SK-N-SH treated with all-trans-retinoic acid at 6 μM for 48 hours (cell line): ENCODE measurements at regions not wholly inside any gene's neighbourhood (a gene's known extent, or its start where the extent isn't known, plus 50 kb on each side); places are given as distances from the start of the nearest gene placed in this dataset.

Experiments
- ISL1 ChIP-seq: fragments of 250-450 bp; sonication (Bioruptor Pico); IDR thresholded peaks from 2 replicates; pipeline ENCODE4 v2.1.2; 2022; ENCODE audit warnings: mild to moderate bottlenecking, moderate library complexity
- RARB ChIP-seq: fragments of 250-450 bp; sonication (Bioruptor Pico); IDR thresholded peaks from 2 replicates; pipeline ENCODE4 v1.8.0; 2021; ENCODE audit warnings: mild to moderate bottlenecking, moderate library complexity
- TCF4 ChIP-seq: fragments of 250-450 bp; sonication (Bioruptor Pico); IDR thresholded peaks from 2 replicates; pipeline ENCODE4 v1.8.0; 2021; ENCODE audit warnings: mild to moderate bottlenecking, moderate library complexity, borderline replicate concordance
- TOX ChIP-seq: fragments of 250-450 bp; sonication (Bioruptor Pico); IDR thresholded peaks from 2 replicates; pipeline ENCODE4 v1.8.0; 2021; ENCODE audit warnings: mild to moderate bottlenecking, moderate library complexity, borderline replicate concordance
- ZFP3 ChIP-seq: fragments of 250-450 bp; sonication (Bioruptor Pico); IDR thresholded peaks from 2 replicates; pipeline ENCODE4 v1.5.0; 2020; ENCODE audit warnings: mild to moderate bottlenecking, moderate library complexity
- ZFP30 ChIP-seq: fragments of 450-650 bp; formaldehyde crosslinking; IDR thresholded peaks from 2 replicates; pipeline ENCODE4 v1.5.0; 2022; ENCODE audit warnings: mild to moderate bottlenecking, moderate library complexity
- TF ChIP-seq, protein P1 (sequence below): fragments of 250-450 bp; sonication (Bioruptor Pico); IDR thresholded peaks from 2 replicates; pipeline ENCODE4 v1.5.1; 2020; ENCODE audit warnings: low read depth, mild to moderate bottlenecking, moderate library complexity
- TF ChIP-seq, protein P2 (sequence below): fragments of 250-450 bp; sonication (Bioruptor Pico); IDR thresholded peaks from 2 replicates; pipeline ENCODE4 v1.5.1; 2021; ENCODE audit warnings: mild to moderate bottlenecking, moderate library complexity
- TF ChIP-seq, protein P3 (sequence below): fragments of 250-450 bp; sonication (Bioruptor Pico); IDR thresholded peaks from 2 replicates; pipeline ENCODE4 v1.8.0; 2020; ENCODE audit warnings: mild to moderate bottlenecking, moderate library complexity, borderline replicate concordance
- TF ChIP-seq, protein P4 (sequence below): fragments of 250-450 bp; sonication (Bioruptor Pico); IDR thresholded peaks from 2 replicates; pipeline ENCODE4 v1.5.0; 2020; ENCODE audit warnings: mild to moderate bottlenecking, moderate library complexity

GRCh38 chr5:2914022-2914661 is 162.7 kb upstream of the IRX2 start:
- TF ChIP-seq, protein P1, sequence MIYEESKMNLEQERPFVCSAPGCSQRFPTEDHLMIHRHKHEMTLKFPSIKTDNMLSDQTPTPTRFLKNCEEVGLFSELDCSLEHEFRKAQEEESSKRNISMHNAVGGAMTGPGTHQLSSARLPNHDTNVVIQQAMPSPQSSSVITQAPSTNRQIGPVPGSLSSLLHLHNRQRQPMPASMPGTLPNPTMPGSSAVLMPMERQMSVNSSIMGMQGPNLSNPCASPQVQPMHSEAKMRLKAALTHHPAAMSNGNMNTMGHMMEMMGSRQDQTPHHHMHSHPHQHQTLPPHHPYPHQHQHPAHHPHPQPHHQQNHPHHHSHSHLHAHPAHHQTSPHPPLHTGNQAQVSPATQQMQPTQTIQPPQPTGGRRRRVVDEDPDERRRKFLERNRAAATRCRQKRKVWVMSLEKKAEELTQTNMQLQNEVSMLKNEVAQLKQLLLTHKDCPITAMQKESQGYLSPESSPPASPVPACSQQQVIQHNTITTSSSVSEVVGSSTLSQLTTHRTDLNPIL (CRISPR knock-in tag), result no peak
- TF ChIP-seq, protein P2, sequence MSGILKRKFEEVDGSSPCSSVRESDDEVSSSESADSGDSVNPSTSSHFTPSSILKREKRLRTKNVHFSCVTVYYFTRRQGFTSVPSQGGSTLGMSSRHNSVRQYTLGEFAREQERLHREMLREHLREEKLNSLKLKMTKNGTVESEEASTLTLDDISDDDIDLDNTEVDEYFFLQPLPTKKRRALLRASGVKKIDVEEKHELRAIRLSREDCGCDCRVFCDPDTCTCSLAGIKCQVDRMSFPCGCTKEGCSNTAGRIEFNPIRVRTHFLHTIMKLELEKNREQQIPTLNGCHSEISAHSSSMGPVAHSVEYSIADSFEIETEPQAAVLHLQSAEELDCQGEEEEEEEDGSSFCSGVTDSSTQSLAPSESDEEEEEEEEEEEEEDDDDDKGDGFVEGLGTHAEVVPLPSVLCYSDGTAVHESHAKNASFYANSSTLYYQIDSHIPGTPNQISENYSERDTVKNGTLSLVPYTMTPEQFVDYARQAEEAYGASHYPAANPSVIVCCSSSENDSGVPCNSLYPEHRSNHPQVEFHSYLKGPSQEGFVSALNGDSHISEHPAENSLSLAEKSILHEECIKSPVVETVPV (CRISPR knock-in tag), result no peak
- TF ChIP-seq, protein P3, sequence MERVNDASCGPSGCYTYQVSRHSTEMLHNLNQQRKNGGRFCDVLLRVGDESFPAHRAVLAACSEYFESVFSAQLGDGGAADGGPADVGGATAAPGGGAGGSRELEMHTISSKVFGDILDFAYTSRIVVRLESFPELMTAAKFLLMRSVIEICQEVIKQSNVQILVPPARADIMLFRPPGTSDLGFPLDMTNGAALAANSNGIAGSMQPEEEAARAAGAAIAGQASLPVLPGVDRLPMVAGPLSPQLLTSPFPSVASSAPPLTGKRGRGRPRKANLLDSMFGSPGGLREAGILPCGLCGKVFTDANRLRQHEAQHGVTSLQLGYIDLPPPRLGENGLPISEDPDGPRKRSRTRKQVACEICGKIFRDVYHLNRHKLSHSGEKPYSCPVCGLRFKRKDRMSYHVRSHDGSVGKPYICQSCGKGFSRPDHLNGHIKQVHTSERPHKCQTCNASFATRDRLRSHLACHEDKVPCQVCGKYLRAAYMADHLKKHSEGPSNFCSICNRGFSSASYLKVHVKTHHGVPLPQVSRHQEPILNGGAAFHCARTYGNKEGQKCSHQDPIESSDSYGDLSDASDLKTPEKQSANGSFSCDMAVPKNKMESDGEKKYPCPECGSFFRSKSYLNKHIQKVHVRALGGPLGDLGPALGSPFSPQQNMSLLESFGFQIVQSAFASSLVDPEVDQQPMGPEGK (CRISPR knock-in tag), result no peak
- TF ChIP-seq TCF4, result no peak
- TF ChIP-seq, protein P4, sequence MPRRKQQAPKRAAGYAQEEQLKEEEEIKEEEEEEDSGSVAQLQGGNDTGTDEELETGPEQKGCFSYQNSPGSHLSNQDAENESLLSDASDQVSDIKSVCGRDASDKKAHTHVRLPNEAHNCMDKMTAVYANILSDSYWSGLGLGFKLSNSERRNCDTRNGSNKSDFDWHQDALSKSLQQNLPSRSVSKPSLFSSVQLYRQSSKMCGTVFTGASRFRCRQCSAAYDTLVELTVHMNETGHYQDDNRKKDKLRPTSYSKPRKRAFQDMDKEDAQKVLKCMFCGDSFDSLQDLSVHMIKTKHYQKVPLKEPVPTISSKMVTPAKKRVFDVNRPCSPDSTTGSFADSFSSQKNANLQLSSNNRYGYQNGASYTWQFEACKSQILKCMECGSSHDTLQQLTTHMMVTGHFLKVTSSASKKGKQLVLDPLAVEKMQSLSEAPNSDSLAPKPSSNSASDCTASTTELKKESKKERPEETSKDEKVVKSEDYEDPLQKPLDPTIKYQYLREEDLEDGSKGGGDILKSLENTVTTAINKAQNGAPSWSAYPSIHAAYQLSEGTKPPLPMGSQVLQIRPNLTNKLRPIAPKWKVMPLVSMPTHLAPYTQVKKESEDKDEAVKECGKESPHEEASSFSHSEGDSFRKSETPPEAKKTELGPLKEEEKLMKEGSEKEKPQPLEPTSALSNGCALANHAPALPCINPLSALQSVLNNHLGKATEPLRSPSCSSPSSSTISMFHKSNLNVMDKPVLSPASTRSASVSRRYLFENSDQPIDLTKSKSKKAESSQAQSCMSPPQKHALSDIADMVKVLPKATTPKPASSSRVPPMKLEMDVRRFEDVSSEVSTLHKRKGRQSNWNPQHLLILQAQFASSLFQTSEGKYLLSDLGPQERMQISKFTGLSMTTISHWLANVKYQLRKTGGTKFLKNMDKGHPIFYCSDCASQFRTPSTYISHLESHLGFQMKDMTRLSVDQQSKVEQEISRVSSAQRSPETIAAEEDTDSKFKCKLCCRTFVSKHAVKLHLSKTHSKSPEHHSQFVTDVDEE (CRISPR knock-in tag), result no peak
- TF ChIP-seq ISL1 (CRISPR knock-in tag), result no peak
- no peak for TF ChIP-seq ZFP3 (CRISPR knock-in tag)
- TF ChIP-seq ZFP30 (CRISPR knock-in tag), result no peak
- TF ChIP-seq TOX (CRISPR knock-in tag), result no peak
- no peak for TF ChIP-seq RARB (CRISPR knock-in tag)
